K562 (cell line): ENCODE measurements at regions not wholly inside any gene's neighbourhood (a gene's known extent, or its start where the extent isn't known, plus 50 kb on each side); places are given as distances from the start of the nearest gene placed in this dataset.

Experiments
- ATAC-seq: fragments of 200-7000 bp; cut with Tn5 transposase; 3 replicates; pipeline ENCODE4 v1.9.1; 2020; ENCODE audit warnings: moderate library complexity
- BruUV-seq: library from RNA; stranded (reverse); fragments of 400-500 nt; replicated peaks from 2 replicates; lab custom pipeline; 2021; lab: Mats Ljungman, UMichigan
- CTCF ChIA-PET: fragments of 300-600 bp; formaldehyde crosslinking; extraction: SDS; loops from one replicate; lab custom pipeline; 2021; ENCODE audit warnings: low intra/inter-chr PET ratio; lab: Yijun Ruan, JAX
- POLR2A ChIA-PET: fragments of 300-600, 350-650 bp; sonication (Branson Sonifier 250); formaldehyde crosslinking; extraction: SDS; loops from one replicate; lab custom pipeline; 2021; ENCODE audit warnings: antibody characterized with exemption, inconsistent platforms; lab: Yijun Ruan, JAX
- DNase-seq, 4 experiments: peaks; one replicate each; pipeline versions ENCODE4 v3.0.0 to v3.0.0-alpha.2; 2011 to 2018; ENCODE audit warnings: low spot score in 3 of 4, mixed read lengths in 3 of 4; ENCODE audit errors: extremely low read depth in 1 of 4
- FAIRE-seq: peaks from 2 replicates; lab custom pipeline; 2011; peaks lifted over from hg19 to GRCh38; lab: Jason Lieb, UNC
- H2AFZ ChIP-seq: 2 replicates; pipeline ENCODE4 v1.6.0; 2011; ENCODE audit warnings: low read depth, low read length, control low read depth, inconsistent platforms
- H3K27ac ChIP-seq: fragments of 200-600 bp; 3 replicates; pipeline ENCODE4 v1.8.0; 2011; ENCODE audit warnings: low read depth, mild to moderate bottlenecking, control low read depth, inconsistent platforms, low read length, moderate library complexity, mixed read lengths; ENCODE audit errors: extremely low read depth
- H3K27me3 ChIP-seq, 2 experiments: fragments of 300-600 bp in 1 of 2; 2 replicates in 1 of 2; 3 replicates in 1 of 2; pipeline versions ENCODE4 v1.6.0 to v1.8.0; 2011; ENCODE audit warnings: inconsistent platforms in 2 of 2, low read length in 2 of 2, mild to moderate bottlenecking in 1 of 2, mixed read lengths in 1 of 2, moderate library complexity in 1 of 2; ENCODE audit not compliant: control insufficient read depth in 2 of 2, insufficient read depth in 2 of 2
- H3K36me3 ChIP-seq: fragments of 300-600 bp; 3 replicates; pipeline ENCODE4 v1.8.0; 2011; ENCODE audit warnings: mild to moderate bottlenecking, low read length, inconsistent platforms; ENCODE audit not compliant: control insufficient read depth, insufficient read depth
- H3K4me1 ChIP-seq, 2 experiments: fragments of 200-600 bp in 1 of 2; replicated peaks in 1 of 2; 2 replicates in 1 of 2; 3 replicates in 1 of 2; pipeline versions ENCODE4 v1.5.1 to v1.8.0; 2011; ENCODE audit warnings: inconsistent platforms in 2 of 2, low read length in 2 of 2, mild to moderate bottlenecking in 1 of 2, mixed read lengths in 1 of 2, moderate library complexity in 1 of 2; ENCODE audit not compliant: control insufficient read depth in 2 of 2, insufficient read depth in 2 of 2
- H3K4me2 ChIP-seq: 2 replicates; pipeline ENCODE4 v1.6.1; 2011; ENCODE audit warnings: low read length, control low read depth, inconsistent platforms, mixed read lengths; ENCODE audit not compliant: insufficient read depth
- H3K4me3 ChIP-seq: fragments of 200-600 bp; sonication (generic), shearing (Covaris generic); 2 replicates; pipeline ENCODE4 v1.5.1; 2016; ENCODE audit warnings: control low read depth, inconsistent platforms
- H3K79me2 ChIP-seq: fragments of 200-600 bp; 3 replicates; pipeline ENCODE4 v1.8.0; 2011; ENCODE audit warnings: low read length, inconsistent platforms; ENCODE audit not compliant: control insufficient read depth, insufficient read depth
- H3K9ac ChIP-seq, 2 experiments: 2 replicates each; pipeline versions ENCODE4 v1.6.0 to v1.6.1; 2011; ENCODE audit warnings: low read depth in 2 of 2, low read length in 2 of 2, control low read depth in 1 of 2, inconsistent platforms in 1 of 2, mild to moderate bottlenecking in 1 of 2, mixed read lengths in 1 of 2; ENCODE audit not compliant: insufficient read depth in 1 of 2
- H3K9me1 ChIP-seq: one replicate; pipeline ENCODE4 v1.6.0; 2011; ENCODE audit warnings: inconsistent platforms, mild to moderate bottlenecking, low read length, moderate library complexity; ENCODE audit not compliant: control insufficient read depth, insufficient read depth
- H3K9me3 ChIP-seq: replicated peaks from 2 replicates; pipeline ENCODE4 v1.5.1; 2011; ENCODE audit warnings: low read depth, low read length, inconsistent platforms; ENCODE audit not compliant: control insufficient read depth, insufficient read depth
- H4K20me1 ChIP-seq: replicated peaks from 2 replicates; pipeline ENCODE4 v1.6.1; 2011; ENCODE audit warnings: low read length, inconsistent platforms, mixed read lengths; ENCODE audit not compliant: control insufficient read depth, insufficient read depth
- FIP1L1 ChIP-seq: fragments of 200-400 bp; formaldehyde crosslinking; IDR thresholded peaks from 2 replicates; pipeline ENCODE4 v1.6.1; 2018; ENCODE audit warnings: mild to moderate bottlenecking, low read depth, low read length; ENCODE audit not compliant: poor library complexity, severe bottlenecking
- NFATC3 ChIP-seq: fragments of 450-650 bp; IDR thresholded peaks from 2 replicates; pipeline ENCODE4 v1.6.1; 2017; ENCODE audit warnings: mild to moderate bottlenecking
- PTTG1 ChIP-seq: fragments of 450-650 bp; IDR thresholded peaks from 2 replicates; pipeline ENCODE4 v1.6.1; 2016; ENCODE audit warnings: low read depth, mild to moderate bottlenecking, missing genetic modification characterization, missing compliant biosample characterization
- WGBS: fragments of 100-300 bp; shearing (Covaris generic); methylation state at CpG from one replicate; pipeline ENCODE4 v1.1.6; 2016; ENCODE audit warnings: low coverage, mixed read lengths; ENCODE audit not compliant: insufficient coverage; ENCODE audit errors: missing lambda C conversion rate; 5-methylcytosine and 5-hydroxymethylcytosine counted together
- in situ Hi-C: fragments of 300-500 bp; cut with MboI; formaldehyde crosslinking; loops from 4 replicates; pipeline ENCODE4 v1.15.0; 2018; ENCODE audit warnings: inconsistent platforms, mixed read lengths
- intact Hi-C: fragments of 100-400 bp; cut with micrococcal nuclease; formaldehyde crosslinking; loops from 2 replicates; pipeline ENCODE4 v1.14.2; 2022
- TF ChIP-seq, protein P1 (sequence below): fragments of 150-350 bp; IDR thresholded peaks from 2 replicates; pipeline ENCODE4 v1.6.1; 2014; ENCODE audit warnings: low read depth, mild to moderate bottlenecking, low read length, borderline replicate concordance
- TF ChIP-seq, protein P2 (sequence below): conservative IDR thresholded peaks from 2 replicates; pipeline ENCODE4 v1.6.1; 2011; ENCODE audit warnings: low read depth, mild to moderate bottlenecking, low read length; ENCODE audit not compliant: control insufficient read depth

- Histone ChIP-seq H3K79me2 (no peaks in the 10 kb centered on the region), H3K9ac (no peak overlapping the region), H3K4me3 (no peak overlapping the region), H3K4me2 (no peak overlapping the region), H3K9me3 (no peaks in the 10 kb centered on the region), H2AFZ (no peak overlapping the region), H3K36me3 (no peaks in the 10 kb centered on the region), H3K27me3 (no peaks in the 10 kb centered on the region), H4K20me1 (no peaks in the 10 kb centered on the region), H3K27ac (no peak overlapping the region), H3K9me1 (no peaks in the 10 kb centered on the region), H3K4me1 (no peaks in the 10 kb centered on the region)
- ATAC-seq (no peak), DNase-seq (no peak), FAIRE-seq (no peak)
- intact Hi-C loops: no loop called here
- ChIA-PET POLR2A (interaction anchor here (0.7 to 0.8 kb wide), 2 partner anchors 32 to 174 kb away, joined by 3 to 4 read pairs; no protein-coding TSS in a partner anchor), CTCF (no interaction called here)
- TF ChIP-seq NFATC3 (no peak), FIP1L1 (no peak), PTTG1 (tag) (no peak)
- TF ChIP-seq, protein P1, sequence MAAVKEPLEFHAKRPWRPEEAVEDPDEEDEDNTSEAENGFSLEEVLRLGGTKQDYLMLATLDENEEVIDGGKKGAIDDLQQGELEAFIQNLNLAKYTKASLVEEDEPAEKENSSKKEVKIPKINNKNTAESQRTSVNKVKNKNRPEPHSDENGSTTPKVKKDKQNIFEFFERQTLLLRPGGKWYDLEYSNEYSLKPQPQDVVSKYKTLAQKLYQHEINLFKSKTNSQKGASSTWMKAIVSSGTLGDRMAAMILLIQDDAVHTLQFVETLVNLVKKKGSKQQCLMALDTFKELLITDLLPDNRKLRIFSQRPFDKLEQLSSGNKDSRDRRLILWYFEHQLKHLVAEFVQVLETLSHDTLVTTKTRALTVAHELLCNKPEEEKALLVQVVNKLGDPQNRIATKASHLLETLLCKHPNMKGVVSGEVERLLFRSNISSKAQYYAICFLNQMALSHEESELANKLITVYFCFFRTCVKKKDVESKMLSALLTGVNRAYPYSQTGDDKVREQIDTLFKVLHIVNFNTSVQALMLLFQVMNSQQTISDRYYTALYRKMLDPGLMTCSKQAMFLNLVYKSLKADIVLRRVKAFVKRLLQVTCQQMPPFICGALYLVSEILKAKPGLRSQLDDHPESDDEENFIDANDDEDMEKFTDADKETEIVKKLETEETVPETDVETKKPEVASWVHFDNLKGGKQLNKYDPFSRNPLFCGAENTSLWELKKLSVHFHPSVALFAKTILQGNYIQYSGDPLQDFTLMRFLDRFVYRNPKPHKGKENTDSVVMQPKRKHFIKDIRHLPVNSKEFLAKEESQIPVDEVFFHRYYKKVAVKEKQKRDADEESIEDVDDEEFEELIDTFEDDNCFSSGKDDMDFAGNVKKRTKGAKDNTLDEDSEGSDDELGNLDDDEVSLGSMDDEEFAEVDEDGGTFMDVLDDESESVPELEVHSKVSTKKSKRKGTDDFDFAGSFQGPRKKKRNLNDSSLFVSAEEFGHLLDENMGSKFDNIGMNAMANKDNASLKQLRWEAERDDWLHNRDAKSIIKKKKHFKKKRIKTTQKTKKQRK: no peak
- TF ChIP-seq, protein P2, sequence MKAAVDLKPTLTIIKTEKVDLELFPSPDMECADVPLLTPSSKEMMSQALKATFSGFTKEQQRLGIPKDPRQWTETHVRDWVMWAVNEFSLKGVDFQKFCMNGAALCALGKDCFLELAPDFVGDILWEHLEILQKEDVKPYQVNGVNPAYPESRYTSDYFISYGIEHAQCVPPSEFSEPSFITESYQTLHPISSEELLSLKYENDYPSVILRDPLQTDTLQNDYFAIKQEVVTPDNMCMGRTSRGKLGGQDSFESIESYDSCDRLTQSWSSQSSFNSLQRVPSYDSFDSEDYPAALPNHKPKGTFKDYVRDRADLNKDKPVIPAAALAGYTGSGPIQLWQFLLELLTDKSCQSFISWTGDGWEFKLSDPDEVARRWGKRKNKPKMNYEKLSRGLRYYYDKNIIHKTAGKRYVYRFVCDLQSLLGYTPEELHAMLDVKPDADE: no peak
- in situ Hi-C loops: no loop called here
- 0% methylated on average over 2 of the region's 2 CpGs for WGBS
- BruUV-seq: no TSS peak
Observed at GRCh38 chr2:66192888-66193287, 242.0 kb upstream of the MEIS1 start.
